ENCODE measurements at regions not wholly inside any gene's neighbourhood (a gene's known extent, or its start where the extent isn't known, plus 50 kb on each side); places are given as distances from the start of the nearest gene placed in this dataset.

GRCh38 chr3:96027718-96028117, 786.7 kb upstream of the EPHA6 start:
- no peak overlapping the region for H3K27ac ChIP-seq
- TF ChIP-seq ZFX (IDR thresholded peaks at IDR 0.05), result no peak
- TF ChIP-seq, protein P1, sequence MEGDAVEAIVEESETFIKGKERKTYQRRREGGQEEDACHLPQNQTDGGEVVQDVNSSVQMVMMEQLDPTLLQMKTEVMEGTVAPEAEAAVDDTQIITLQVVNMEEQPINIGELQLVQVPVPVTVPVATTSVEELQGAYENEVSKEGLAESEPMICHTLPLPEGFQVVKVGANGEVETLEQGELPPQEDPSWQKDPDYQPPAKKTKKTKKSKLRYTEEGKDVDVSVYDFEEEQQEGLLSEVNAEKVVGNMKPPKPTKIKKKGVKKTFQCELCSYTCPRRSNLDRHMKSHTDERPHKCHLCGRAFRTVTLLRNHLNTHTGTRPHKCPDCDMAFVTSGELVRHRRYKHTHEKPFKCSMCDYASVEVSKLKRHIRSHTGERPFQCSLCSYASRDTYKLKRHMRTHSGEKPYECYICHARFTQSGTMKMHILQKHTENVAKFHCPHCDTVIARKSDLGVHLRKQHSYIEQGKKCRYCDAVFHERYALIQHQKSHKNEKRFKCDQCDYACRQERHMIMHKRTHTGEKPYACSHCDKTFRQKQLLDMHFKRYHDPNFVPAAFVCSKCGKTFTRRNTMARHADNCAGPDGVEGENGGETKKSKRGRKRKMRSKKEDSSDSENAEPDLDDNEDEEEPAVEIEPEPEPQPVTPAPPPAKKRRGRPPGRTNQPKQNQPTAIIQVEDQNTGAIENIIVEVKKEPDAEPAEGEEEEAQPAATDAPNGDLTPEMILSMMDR (conservative IDR thresholded peaks at IDR 0.05), result no peak

DNA sequence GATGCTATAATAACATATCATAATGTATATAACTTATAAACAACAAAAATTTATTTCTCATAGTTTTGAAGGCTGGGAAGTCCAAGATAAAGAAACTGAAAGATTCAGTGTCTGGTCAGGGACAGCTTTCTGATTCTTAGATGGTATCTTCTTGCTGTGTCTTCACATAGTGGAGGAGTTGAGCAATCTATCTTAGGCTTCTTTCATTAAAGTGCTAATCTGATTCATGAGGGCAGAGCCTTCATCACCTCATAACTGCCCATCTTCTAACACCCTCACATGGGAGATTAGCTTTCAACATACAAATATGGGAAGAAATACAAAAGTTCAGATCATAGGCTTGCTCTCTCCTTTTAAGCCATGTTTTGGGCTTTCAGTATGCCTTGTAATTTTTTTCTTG, 774.8 kb upstream of the EPHA6 start:
- H3K27ac ChIP-seq, result no peak overlapping the region
- TF ChIP-seq ZFX (IDR thresholded peaks at IDR 0.05), result no peak
- TF ChIP-seq, protein P1 (conservative IDR thresholded peaks at IDR 0.05), result no peak

DNA sequence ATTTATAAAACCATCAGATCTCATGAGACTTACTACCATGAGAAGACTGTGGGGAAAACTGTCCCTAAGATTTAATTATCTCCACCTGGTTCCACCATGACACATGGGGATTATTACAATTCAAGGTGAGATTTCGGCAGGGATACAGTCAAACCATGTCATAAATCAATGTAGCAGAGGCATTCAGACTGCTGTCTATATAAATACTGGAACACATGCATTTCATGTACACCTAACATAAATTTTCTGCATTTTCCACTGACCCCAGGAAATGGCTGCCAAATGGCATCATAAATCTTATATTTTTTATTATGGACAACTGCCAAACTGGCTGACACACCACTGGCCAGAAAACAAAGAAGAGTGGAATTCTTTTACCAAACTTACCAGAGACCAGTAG, 755.1 kb upstream of the EPHA6 start:
- TF ChIP-seq, protein P1 (conservative IDR thresholded peaks at IDR 0.05), result no peak
- no peak for TF ChIP-seq ZFX (IDR thresholded peaks at IDR 0.05)
- no peak overlapping the region for H3K27ac ChIP-seq

DNA sequence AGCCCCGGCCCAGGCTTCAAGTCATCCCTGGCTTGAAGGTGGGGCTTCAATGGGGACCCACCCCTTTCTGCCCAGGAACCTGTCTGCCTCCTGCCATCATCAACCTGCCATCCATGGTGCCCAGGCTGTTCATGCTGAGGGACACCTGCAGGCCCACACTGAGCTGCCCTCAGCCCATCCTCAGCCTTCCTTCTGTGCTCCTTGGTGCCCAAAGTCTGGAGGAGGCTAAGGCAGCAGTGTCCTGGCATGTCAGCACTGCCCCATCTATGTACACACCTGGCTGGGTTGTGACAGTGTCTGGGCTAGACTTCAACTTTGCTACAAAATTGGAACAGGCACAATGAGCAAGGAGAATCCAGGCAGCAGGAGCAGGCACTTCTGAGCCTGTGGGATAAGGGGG, 745.3 kb upstream of the EPHA6 start:
- no peak overlapping the region for H3K27ac ChIP-seq
- TF ChIP-seq, protein P1 (conservative IDR thresholded peaks at IDR 0.05), result no peak
- no peak for TF ChIP-seq ZFX (IDR thresholded peaks at IDR 0.05)

GRCh38 chr3:96070678-96071077, 743.7 kb upstream of the EPHA6 start:
- H3K27ac ChIP-seq, result no peak overlapping the region
- TF ChIP-seq ZFX (IDR thresholded peaks at IDR 0.05), result no peak
- TF ChIP-seq, protein P1 (conservative IDR thresholded peaks at IDR 0.05), result no peak

- TF ChIP-seq, protein P1 (conservative IDR thresholded peaks at IDR 0.05), result no peak
- TF ChIP-seq ZFX (IDR thresholded peaks at IDR 0.05), result no peak
- H3K27ac ChIP-seq, result no peak overlapping the region
Observed at GRCh38 chr3:96071097-96071496, 743.3 kb upstream of the EPHA6 start.

DNA sequence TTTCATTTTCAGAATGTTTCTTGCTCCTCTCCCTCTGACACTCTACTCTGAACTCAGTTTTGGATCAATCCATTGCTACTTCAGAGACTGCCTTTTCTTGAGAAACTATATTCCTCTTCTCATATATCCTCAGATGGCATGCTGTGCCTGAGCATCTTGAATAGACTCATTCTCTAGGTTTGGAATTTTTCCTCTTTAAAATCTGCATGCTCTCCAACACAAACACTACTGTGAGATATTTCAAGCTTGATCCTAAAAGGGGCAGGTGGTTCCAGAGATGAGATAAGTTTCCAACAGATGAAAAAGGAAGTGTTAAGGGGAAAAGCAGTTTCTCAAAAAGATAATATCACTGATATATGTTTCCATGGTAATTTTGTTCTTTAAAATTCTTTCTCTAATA, 742.2 kb upstream of the EPHA6 start:
- no peak overlapping the region for H3K27ac ChIP-seq
- TF ChIP-seq, protein P1 (conservative IDR thresholded peaks at IDR 0.05), result no peak
- TF ChIP-seq ZFX (IDR thresholded peaks at IDR 0.05), result no peak

Measured in C4-2B (cell line).